ENCODE measurements at regions not wholly inside any gene's neighbourhood (a gene's known extent, or its start where the extent isn't known, plus 50 kb on each side); places are given as distances from the start of the nearest gene placed in this dataset.

- DNase-seq (ENCODE audit: low read depth in 1 of 2, low spot score in 1 of 2): no peak
- Histone ChIP-seq H3K4me3 (replicated peaks; ENCODE audit: insufficient read depth, low read length) (no peak overlapping the region), H3K27me3 (ENCODE audit: insufficient read depth, poor library complexity, severe bottlenecking) (no peaks in the 10 kb centered on the region), H3K27ac (replicated peaks) (no peak overlapping the region)
- no peak for TF ChIP-seq CTCF (IDR thresholded peaks at IDR 0.05; ENCODE audit: insufficient read depth, low read length)
- TF ChIP-seq GABPA (IDR thresholded peaks at IDR 0.05; ENCODE audit: low read depth): no peak
- no peak for TF ChIP-seq SPI1 (IDR thresholded peaks at IDR 0.05; ENCODE audit: borderline replicate concordance, low read depth)
- TF ChIP-seq REST (IDR thresholded peaks at IDR 0.05; ENCODE audit: insufficient replicate concordance, low read depth): no peak
- no peak for TF ChIP-seq POLR2AphosphoS5 (IDR thresholded peaks at IDR 0.05; ENCODE audit: low read depth)
Observed at GRCh38 chr6:21386744-21387143, 206.8 kb upstream of the SOX4 start.

- H3K27me3 ChIP-seq (ENCODE audit: insufficient read depth, poor library complexity, severe bottlenecking): no peaks in the 10 kb centered on the region
- no peak for TF ChIP-seq SPI1 (IDR thresholded peaks at IDR 0.05; ENCODE audit: borderline replicate concordance, low read depth)
- TF ChIP-seq CTCF (IDR thresholded peaks at IDR 0.05; ENCODE audit: insufficient read depth, low read length): no peak
- no peak for TF ChIP-seq REST (IDR thresholded peaks at IDR 0.05; ENCODE audit: insufficient replicate concordance, low read depth)
- TF ChIP-seq POLR2AphosphoS5 (IDR thresholded peaks at IDR 0.05; ENCODE audit: low read depth): no peak
- no peak for TF ChIP-seq GABPA (IDR thresholded peaks at IDR 0.05; ENCODE audit: low read depth)
- no peak overlapping the region for H3K27ac ChIP-seq (replicated peaks)
- H3K4me3 ChIP-seq (replicated peaks; ENCODE audit: insufficient read depth, low read length): no peak overlapping the region
- no peak for DNase-seq (ENCODE audit: low read depth in 1 of 2, low spot score in 1 of 2)
Observed at GRCh38 chr6:21390532-21391213, 202.9 kb upstream of the SOX4 start.

- TF ChIP-seq GABPA (IDR thresholded peaks at IDR 0.05; ENCODE audit: low read depth): no peak
- TF ChIP-seq SPI1 (IDR thresholded peaks at IDR 0.05; ENCODE audit: borderline replicate concordance, low read depth): no peak
- TF ChIP-seq POLR2AphosphoS5 (IDR thresholded peaks at IDR 0.05; ENCODE audit: low read depth): no peak
- no peak for TF ChIP-seq CTCF (IDR thresholded peaks at IDR 0.05; ENCODE audit: insufficient read depth, low read length)
- no peak for TF ChIP-seq REST (IDR thresholded peaks at IDR 0.05; ENCODE audit: insufficient replicate concordance, low read depth)
- Histone ChIP-seq H3K4me3 (replicated peaks; ENCODE audit: insufficient read depth, low read length) (no peak overlapping the region), H3K27ac (replicated peaks) (no peak overlapping the region), H3K27me3 (ENCODE audit: insufficient read depth, poor library complexity, severe bottlenecking) (no peaks in the 10 kb centered on the region)
- no peak for DNase-seq (ENCODE audit: low read depth in 1 of 2, low spot score in 1 of 2)
Observed at GRCh38 chr6:21392177-21392576, 201.4 kb upstream of the SOX4 start.

All from HL-60 (cell line).